HepG2 (cell line): ENCODE measurements at regions not wholly inside any gene's neighbourhood (a gene's known extent, or its start where the extent isn't known, plus 50 kb on each side); places are given as distances from the start of the nearest gene placed in this dataset.

Experiments
- ATAC-seq: fragments of 200-7000 bp; cut with Tn5 transposase; 3 replicates; pipeline ENCODE4 v1.9.1; 2020; ENCODE audit warnings: mild to moderate bottlenecking, moderate library complexity
- BruUV-seq: library from RNA; stranded (reverse); fragments of 400-500 nt; replicated peaks from 2 replicates; lab custom pipeline; 2021; lab: Mats Ljungman, UMichigan
- CTCF ChIA-PET: fragments of 300-600 bp; formaldehyde crosslinking; extraction: SDS; loops from one replicate; lab custom pipeline; 2021; ENCODE audit warnings: low total read pairs, inconsistent platforms, low intra/inter-chr PET ratio; lab: Yijun Ruan, JAX
- POLR2A ChIA-PET: fragments of 350-600 bp; sonication (Branson Sonifier 250); formaldehyde crosslinking; loops from one replicate; lab custom pipeline; 2020; ENCODE audit warnings: antibody characterized with exemption, inconsistent platforms; lab: Yijun Ruan, JAX
- DNase-seq: peaks from one replicate; pipeline ENCODE4 v3.0.0-alpha.2; 2015; ENCODE audit warnings: low spot score
- FAIRE-seq: peaks from 3 replicates; lab custom pipeline; 2011; peaks lifted over from hg19 to GRCh38; lab: Jason Lieb, UNC
- H2AFZ ChIP-seq: one replicate; pipeline ENCODE4 v1.6.1; 2011; ENCODE audit warnings: low read length, inconsistent platforms
- H3K27ac ChIP-seq: fragments of 300-600 bp; 3 replicates; pipeline ENCODE4 v1.8.0; 2011; ENCODE audit warnings: mixed run types, mild to moderate bottlenecking, mixed read lengths, low read length, inconsistent platforms; ENCODE audit not compliant: insufficient read depth; ENCODE audit errors: extremely low read length
- H3K27me3 ChIP-seq, 2 experiments: fragments of 200-600 bp in 1 of 2; 2 replicates in 1 of 2; 3 replicates in 1 of 2; pipeline versions ENCODE4 v1.6.0 to v1.8.0; 2011; ENCODE audit warnings: low read length in 2 of 2, mild to moderate bottlenecking in 2 of 2, moderate library complexity in 2 of 2, inconsistent platforms in 1 of 2; ENCODE audit not compliant: insufficient read depth in 2 of 2, control insufficient read depth in 1 of 2
- H3K36me3 ChIP-seq, 2 experiments: fragments of 200-600 bp in 1 of 2; replicated peaks in 1 of 2; 2 replicates in 1 of 2; 3 replicates in 1 of 2; pipeline versions ENCODE4 v1.5.1 to v1.8.0; 2011; ENCODE audit warnings: low read length in 2 of 2, inconsistent platforms in 1 of 2; ENCODE audit not compliant: insufficient read depth in 2 of 2, control insufficient read depth in 1 of 2
- H3K4me1 ChIP-seq: 2 replicates; pipeline ENCODE4 v1.5.1; 2012; ENCODE audit warnings: low read length, inconsistent platforms; ENCODE audit not compliant: insufficient read depth
- H3K4me2 ChIP-seq: 2 replicates; pipeline ENCODE4 v1.6.0; 2011; ENCODE audit warnings: low read depth, low read length, inconsistent platforms
- H3K4me3 ChIP-seq, 3 experiments: fragments of 200-600 bp in 1 of 3; sonication (generic), shearing (Covaris generic) in 1 of 3; replicated peaks in 1 of 3; 2 replicates each; pipeline ENCODE4 v1.5.1; 2011 to 2016; ENCODE audit warnings: low read length in 3 of 3, inconsistent platforms in 2 of 3, low read depth in 2 of 3, mild to moderate bottlenecking in 2 of 3, control low read depth in 1 of 3, mixed read lengths in 1 of 3; ENCODE audit not compliant: insufficient read depth in 1 of 3
- H3K79me2 ChIP-seq: one replicate; pipeline ENCODE4 v1.6.1; 2011; ENCODE audit warnings: low read length, inconsistent platforms; ENCODE audit not compliant: insufficient read depth
- H3K9ac ChIP-seq: 2 replicates; pipeline ENCODE4 v1.6.0; 2011; ENCODE audit warnings: mild to moderate bottlenecking, low read depth, low read length, inconsistent platforms; ENCODE audit not compliant: insufficient read depth
- H3K9me3 ChIP-seq: 2 replicates; pipeline ENCODE4 v1.5.1; 2012; ENCODE audit warnings: mild to moderate bottlenecking, low read length
- H4K20me1 ChIP-seq: 2 replicates; pipeline ENCODE4 v1.6.0; 2011; ENCODE audit warnings: inconsistent platforms, mild to moderate bottlenecking, low read length, moderate library complexity; ENCODE audit not compliant: insufficient read depth
- JARID2 ChIP-seq: sonication (generic); formaldehyde crosslinking; IDR thresholded peaks from 2 replicates; pipeline ENCODE4 v1.8.1; 2023; ENCODE audit warnings: missing genetic modification reagents, inconsistent platforms; ENCODE audit not compliant: insufficient replicate concordance
- KIAA2018 ChIP-seq: sonication (generic); formaldehyde crosslinking; IDR thresholded peaks from 2 replicates; pipeline ENCODE4 v1.5.0; 2020; ENCODE audit warnings: mild to moderate bottlenecking, missing genetic modification reagents, borderline replicate concordance
- KLF6 ChIP-seq: IDR thresholded peaks from 2 replicates; pipeline ENCODE4 v1.8.0; 2016; ENCODE audit warnings: missing biosample characterization, missing genetic modification reagents
- MTA3 ChIP-seq: sonication (generic); formaldehyde crosslinking; IDR thresholded peaks from 2 replicates; pipeline ENCODE4 v1.4.0; 2020; ENCODE audit warnings: missing genetic modification reagents
- PAX8 ChIP-seq: sonication (generic); formaldehyde crosslinking; IDR thresholded peaks from 2 replicates; pipeline ENCODE4 v1.8.0; 2022; ENCODE audit warnings: mild to moderate bottlenecking, missing genetic modification reagents, borderline replicate concordance
- RFXANK ChIP-seq: IDR thresholded peaks from 2 replicates; pipeline ENCODE4 v1.6.1; 2016
- TCF7L2 ChIP-seq: IDR thresholded peaks from 2 replicates; pipeline ENCODE4 v1.6.1; 2011; ENCODE audit warnings: mild to moderate bottlenecking, low read depth, low read length, moderate library complexity
- ZFP41 ChIP-seq: sonication (generic); formaldehyde crosslinking; IDR thresholded peaks from 2 replicates; pipeline ENCODE4 v1.4.0; 2020; ENCODE audit warnings: mild to moderate bottlenecking, missing genetic modification reagents, borderline replicate concordance
- ZFX ChIP-seq: sonication (generic); formaldehyde crosslinking; IDR thresholded peaks from 2 replicates; pipeline ENCODE4 v1.4.0; 2020; ENCODE audit warnings: mild to moderate bottlenecking, low read depth, missing genetic modification reagents, moderate library complexity
- ZNF282 ChIP-seq: fragments of 450-650 bp; IDR thresholded peaks from 2 replicates; pipeline ENCODE4 v1.6.1; 2018; ENCODE audit not compliant: partially characterized antibody
- ZNF460 ChIP-seq: sonication (generic); formaldehyde crosslinking; IDR thresholded peaks from 2 replicates; pipeline ENCODE4 v1.5.1; 2020; ENCODE audit warnings: missing genetic modification reagents, mild to moderate bottlenecking, borderline replicate concordance
- ZNF737 ChIP-seq: sonication (generic); formaldehyde crosslinking; IDR thresholded peaks from 2 replicates; pipeline ENCODE4 v1.5.0; 2020; ENCODE audit warnings: missing genetic modification reagents, mild to moderate bottlenecking, borderline replicate concordance
- WGBS: methylation state at CpG from one replicate; pipeline ENCODE4 v1.1.6; 2017; ENCODE audit warnings: low lambda C conversion rate; 5-methylcytosine and 5-hydroxymethylcytosine counted together
- in situ Hi-C: cut with HindIII; loops from 2 replicates; pipeline ENCODE4 v1.10.0; 2017; ENCODE audit warnings: low pct_unique_long_range_greater_than_20kb; ENCODE audit not compliant: extremely low pct_ligation_motif_present
- intact Hi-C: fragments of 100-400 bp; cut with micrococcal nuclease; formaldehyde crosslinking; loops from one replicate; pipeline ENCODE4 v1.10.0; 2022; ENCODE audit not compliant: unreplicated experiment

- CTCF ChIA-PET: no interaction called here
Measured at GRCh38 chr18:33918571-33918970, 306.1 kb downstream of the NOL4 start.

More at GRCh38 chr18:33918571-33918970, 306.1 kb downstream of the NOL4 start:
- Histone ChIP-seq H3K4me1 (no peaks in the 10 kb centered on the region), H3K36me3 (no peaks in the 10 kb centered on the region), H3K27ac (no peak overlapping the region), H4K20me1 (no peaks in the 10 kb centered on the region), H3K4me2 (no peak overlapping the region), H3K79me2 (no peaks in the 10 kb centered on the region), H3K9me3 (no peaks in the 10 kb centered on the region; the same call in 1 of the 2 replicates), H2AFZ (no peak overlapping the region), H3K4me3 (no peak overlapping the region), H3K27me3 (no peaks in the 10 kb centered on the region), H3K9ac (no peak overlapping the region)
- no TSS peak for BruUV-seq
- 37% methylated on average over 3 of the region's 3 CpGs for WGBS
- TF ChIP-seq RFXANK (CRISPR knock-in tag): no peak
- no peak for TF ChIP-seq KLF6
- no peak for TF ChIP-seq TCF7L2
- TF ChIP-seq ZNF460 (CRISPR knock-in tag): no peak
- no peak for TF ChIP-seq ZNF737
- TF ChIP-seq PAX8 (CRISPR knock-in tag): no peak
- no peak for TF ChIP-seq ZNF282
- TF ChIP-seq ZFX (CRISPR knock-in tag): no peak
- no peak for TF ChIP-seq ZFP41 (CRISPR knock-in tag)
- TF ChIP-seq JARID2: no peak
- TF ChIP-seq KIAA2018: no peak
- TF ChIP-seq MTA3: no peak
- FAIRE-seq: no peak
- POLR2A ChIA-PET: no interaction called here
- DNase-seq: no peak
- no peak for ATAC-seq
- in situ Hi-C loops: no loop called here
- intact Hi-C loops: no loop called here
